Heart right ventricle (tissue), 16 donors: ENCODE measurements at regions not wholly inside any gene's neighbourhood (a gene's known extent, or its start where the extent isn't known, plus 50 kb on each side); places are given as distances from the start of the nearest gene placed in this dataset.

Source experiments
- ATAC-seq, 8 donors: fragments of 200-7000 bp; cut with Tn5 transposase; one replicate each; pipeline ENCODE4 v1.9.1; 2020; ENCODE audit warnings: mild to moderate bottlenecking in 8 of 8, moderate library complexity in 8 of 8, moderate number of reproducible peaks in 1 of 8
- DNase-seq, 2 donors: peaks; one replicate each; pipeline ENCODE4 v3.0.0-alpha.2; 2020
- H3K27ac ChIP-seq, 10 donors: fragments of 200-600 bp; sonication (generic) in 2 of 10; one replicate each; pipeline versions ENCODE4 v1.5.0 to v1.8.0; 2020 to 2022; ENCODE audit warnings: mild to moderate bottlenecking in 3 of 10
- H3K27me3 ChIP-seq, 7 donors: fragments of 200-600 bp; one replicate each; pipeline ENCODE4 v1.8.0; 2021 to 2022; ENCODE audit warnings: mild to moderate bottlenecking in 2 of 7
- H3K36me3 ChIP-seq, 9 donors: fragments of 200-600 bp; sonication (generic) in 1 of 9; one replicate each; pipeline versions ENCODE4 v1.5.0 to v1.8.0; 2020 to 2022; ENCODE audit warnings: mild to moderate bottlenecking in 2 of 9
- H3K4me1 ChIP-seq, 9 donors: fragments of 200-600 bp; sonication (generic) in 1 of 9; one replicate each; pipeline versions ENCODE4 v1.5.0 to v1.8.0; 2020 to 2022; ENCODE audit warnings: mild to moderate bottlenecking in 4 of 9
- H3K4me3 ChIP-seq, 10 donors: fragments of 200-600 bp; sonication (generic) in 2 of 10; one replicate each; pipeline versions ENCODE4 v1.5.0 to v1.8.0; 2020 to 2022; ENCODE audit warnings: mild to moderate bottlenecking in 7 of 10, moderate library complexity in 2 of 10
- H3K9me3 ChIP-seq, 11 donors: fragments of 200-600 bp in 10 of 11; sonication (generic) in 2 of 11; one replicate each; pipeline versions ENCODE4 v1.5.0 to v1.8.0; 2013 to 2022; ENCODE audit warnings: mild to moderate bottlenecking in 2 of 11, control low read depth in 1 of 11, moderate library complexity in 1 of 11
- WGBS, 2 donors: extraction: QIAGEN DNeasy Blood & Tissue Kit; methylation state at CpG; one replicate each; pipeline ENCODE4 v1.1.7; 2013; ENCODE audit warnings: inconsistent platforms in 1 of 2; 5-methylcytosine and 5-hydroxymethylcytosine counted together
- intact Hi-C, 10 donors: fragments of 100-400 bp; cut with DNase I; formaldehyde crosslinking; loops; one replicate each; pipeline versions ENCODE4 v1.11.1 to v1.14.2; 2022
- TF ChIP-seq, protein P1 (sequence below), 9 donors: fragments of 200-600 bp; sonication (generic) in 2 of 9; IDR thresholded peaks; one replicate each; pipeline versions ENCODE4 v1.5.0 to v1.8.0; 2021 to 2022; ENCODE audit warnings: antibody characterized with exemption in 9 of 9, mild to moderate bottlenecking in 5 of 9, moderate library complexity in 1 of 9
- donor health status: Arrhythmogenic right ventricular cardiomyopathy.
- donor health status: ischemic (EF 13 %, LVEDD 7.1; RV severe dilation, severe dysfunction).
- donor health status: healthy with polysubstance abuse.
- donor health status: DM: no; HTN: yes; CAD: no.
- donor health status: DM: no; HTN: no; CAD: no.
- donor health status: ischemic (EF 25% LVEDD 6.9; RV normal size, moderate dysfunction).
- donor health status: ischemic (EF 25% LVEDD 5.7; RV mildly dilated, moderate dysfunction).
- donor health status: healthy.
- donor health status: DM: yes; HTN: yes; CAD: no.
- donor health status: Ischemic cardiomyopathy.
- donor health status: ischemic (EF 35%, LVEDD 5.7; RV mildly dilated, moderate dysfunction).
- donor health status: nonischemic (EF 11% LVEDD 7.7; RV severe dilation, severe dysfunction).
- donor health status: DM: yes; HTN: yes; CAD: no.
- donor health status: PGD.
- donor health status: ischemic (EF 29% LVEDD 5.4; RV normal size, mild dysfunction).
- donor health status: nonischemic (EF 23%, LVEDD 6.1; RV moderate dilation, normal function).

DNA sequence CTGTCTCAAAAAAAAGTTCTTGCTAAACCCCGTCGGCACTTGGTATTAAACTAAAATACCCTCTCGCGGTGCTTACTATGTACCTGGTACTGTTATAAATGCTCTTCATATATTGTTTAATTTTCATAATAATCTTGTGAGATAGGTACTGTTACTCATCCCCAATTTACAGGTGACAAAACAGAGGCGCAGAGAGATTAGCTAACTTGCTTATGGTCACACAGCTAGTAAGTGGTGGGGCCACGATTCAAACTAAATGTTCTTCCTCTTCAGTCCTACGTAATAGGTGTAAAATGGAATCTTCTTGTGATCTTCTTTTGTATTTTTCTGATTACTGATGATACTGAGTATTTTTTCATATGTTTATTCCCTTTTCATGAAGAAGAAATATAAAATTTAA lies 51.3 kb downstream of the TET3 start:
- no peak for ATAC-seq
- 95 to 97% methylated on average over 7 of the region's 7 CpGs for WGBS, 2 donors
- no peak overlapping the region for H3K4me3 ChIP-seq
- DNase-seq, result no peak
- intact Hi-C loops, result no loop called here
- H3K9me3 ChIP-seq, result no peaks in the 10 kb centered on the region
- H3K27me3 ChIP-seq, result no peaks in the 10 kb centered on the region
- TF ChIP-seq, protein P1, sequence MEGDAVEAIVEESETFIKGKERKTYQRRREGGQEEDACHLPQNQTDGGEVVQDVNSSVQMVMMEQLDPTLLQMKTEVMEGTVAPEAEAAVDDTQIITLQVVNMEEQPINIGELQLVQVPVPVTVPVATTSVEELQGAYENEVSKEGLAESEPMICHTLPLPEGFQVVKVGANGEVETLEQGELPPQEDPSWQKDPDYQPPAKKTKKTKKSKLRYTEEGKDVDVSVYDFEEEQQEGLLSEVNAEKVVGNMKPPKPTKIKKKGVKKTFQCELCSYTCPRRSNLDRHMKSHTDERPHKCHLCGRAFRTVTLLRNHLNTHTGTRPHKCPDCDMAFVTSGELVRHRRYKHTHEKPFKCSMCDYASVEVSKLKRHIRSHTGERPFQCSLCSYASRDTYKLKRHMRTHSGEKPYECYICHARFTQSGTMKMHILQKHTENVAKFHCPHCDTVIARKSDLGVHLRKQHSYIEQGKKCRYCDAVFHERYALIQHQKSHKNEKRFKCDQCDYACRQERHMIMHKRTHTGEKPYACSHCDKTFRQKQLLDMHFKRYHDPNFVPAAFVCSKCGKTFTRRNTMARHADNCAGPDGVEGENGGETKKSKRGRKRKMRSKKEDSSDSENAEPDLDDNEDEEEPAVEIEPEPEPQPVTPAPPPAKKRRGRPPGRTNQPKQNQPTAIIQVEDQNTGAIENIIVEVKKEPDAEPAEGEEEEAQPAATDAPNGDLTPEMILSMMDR (IDR thresholded peaks at IDR 0.05), result no peak
- H3K36me3 ChIP-seq, result no peaks in the 10 kb centered on the region
- peak overlapping the region in 1 of 10 donors; percentile 83 for H3K27ac ChIP-seq
- H3K4me1 ChIP-seq, result peaks cover 0 to 83% (median 32%) of the 10 kb centered on the region in 9 donors

DNA sequence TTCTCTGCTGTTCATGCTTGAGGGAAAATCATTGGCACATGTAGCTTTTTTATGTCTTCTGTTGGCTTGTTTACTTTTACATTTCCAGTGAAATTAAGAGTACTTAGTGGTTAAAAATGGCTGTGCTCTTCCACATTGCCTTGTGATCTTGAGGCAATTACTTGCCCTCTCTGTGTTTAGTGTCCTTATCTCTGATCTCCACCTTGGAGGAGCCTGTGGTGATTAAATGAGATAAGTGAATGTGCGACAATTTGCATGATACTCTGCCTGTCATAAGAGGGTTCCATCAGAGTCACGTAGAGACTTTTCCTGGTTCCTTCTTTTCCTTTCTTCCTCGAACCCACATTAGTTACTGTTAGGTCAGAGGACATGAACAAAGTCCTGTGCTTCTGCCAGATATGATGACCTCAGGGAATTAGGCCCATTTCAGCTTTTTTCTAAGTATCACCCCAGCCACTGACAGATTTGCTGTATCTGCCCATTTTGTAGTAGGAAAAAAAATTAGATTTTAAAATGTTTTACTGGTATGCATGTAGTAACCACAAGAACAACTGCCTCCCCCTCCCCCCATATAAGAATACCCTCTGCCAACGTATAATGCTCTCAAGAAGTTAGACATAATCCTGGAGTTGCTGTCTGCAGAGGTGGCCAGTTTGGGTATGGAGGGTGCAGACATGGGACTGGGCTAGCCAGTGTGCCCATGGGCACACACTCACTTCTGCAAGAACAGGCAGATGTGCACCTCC lies 51.9 kb downstream of the TET3 start:
- peak overlapping the region in 1 of 10 donors; percentile 83 for H3K27ac ChIP-seq
- DNase-seq (no peak), ATAC-seq (peak in 1 of 8 donors; percentile 15)
- H3K4me1 ChIP-seq, result peaks cover 0 to 83% (median 27%) of the 10 kb centered on the region in 9 donors
- H3K4me3 ChIP-seq, result no peak overlapping the region
- no peaks in the 10 kb centered on the region for H3K27me3 ChIP-seq
- H3K36me3 ChIP-seq, result no peaks in the 10 kb centered on the region
- intact Hi-C loops, result no loop called here
- no peaks in the 10 kb centered on the region for H3K9me3 ChIP-seq
- 68 to 86% methylated on average over 4 of the region's 4 CpGs for WGBS, 2 donors
- TF ChIP-seq, protein P1 (IDR thresholded peaks at IDR 0.05), result no peak

GRCh38 chr2:74037379-74037860 lies 52.7 kb downstream of the TET3 start:
- peak; percentile 48 to 76 (median 64) for ATAC-seq
- TF ChIP-seq, protein P1 (IDR thresholded peaks at IDR 0.05), result no peak
- peak overlapping the region in 1 of 10 donors; percentile 22 for H3K4me3 ChIP-seq
- no peak for DNase-seq
- no peaks in the 10 kb centered on the region for H3K36me3 ChIP-seq
- H3K27ac ChIP-seq, result peak overlapping the region in 1 of 10 donors; percentile 83
- H3K27me3 ChIP-seq, result no peaks in the 10 kb centered on the region
- WGBS, 2 donors, result 72 to 85% methylated on average over 1 of the region's 1 CpG
- peaks cover 0 to 85% (median 22%) of the 10 kb centered on the region in 9 donors for H3K4me1 ChIP-seq
- intact Hi-C loops, result no loop called here
- no peaks in the 10 kb centered on the region for H3K9me3 ChIP-seq

DNA sequence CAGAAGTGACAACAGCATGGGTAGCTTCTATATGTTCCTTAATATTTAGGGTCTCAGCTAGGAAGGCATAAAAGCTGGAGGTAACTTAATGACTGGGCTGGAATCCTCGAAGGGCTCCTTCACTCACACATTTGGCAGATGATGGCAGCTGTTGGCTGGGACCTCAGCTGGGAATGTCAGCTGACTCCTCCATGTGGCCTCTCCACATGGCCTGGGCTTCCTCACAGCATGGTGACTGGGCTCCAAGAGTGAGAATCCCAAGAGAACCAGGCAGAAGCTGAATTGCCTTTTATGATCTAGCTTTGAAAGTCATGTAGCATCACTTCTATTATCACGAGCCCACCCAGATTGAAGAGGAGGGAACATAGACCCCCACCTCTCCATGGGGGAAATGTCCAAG lies 54.9 kb downstream of the TET3 start:
- TF ChIP-seq, protein P1 (IDR thresholded peaks at IDR 0.05), result no peak
- intact Hi-C loops, result no loop called here
- WGBS, 2 donors, result 36 to 76% methylated on average over 2 of the region's 2 CpGs
- Histone ChIP-seq H3K36me3 (no peaks in the 10 kb centered on the region), H3K27ac (no peak overlapping the region), H3K9me3 (no peaks in the 10 kb centered on the region), H3K4me1 (peaks cover 0 to 70% (median 14%) of the 10 kb centered on the region in 9 donors), H3K27me3 (no peaks in the 10 kb centered on the region), H3K4me3 (no peak overlapping the region)
- no peak for ATAC-seq
- DNase-seq, result no peak
